PC-9 (cell line): ENCODE measurements at regions not wholly inside any gene's neighbourhood (a gene's known extent, or its start where the extent isn't known, plus 50 kb on each side); places are given as distances from the start of the nearest gene placed in this dataset.

Source experiments
- CTCF ChIP-seq: fragments of 200-600 bp; sonication (generic); conservative IDR thresholded peaks from 2 replicates; pipeline ENCODE4 v1.6.1; 2017; ENCODE audit warnings: mixed run types, antibody characterized with exemption, mild to moderate bottlenecking, moderate library complexity
- EZH2 ChIP-seq: fragments of 200-600 bp; sonication (generic); IDR thresholded peaks from 2 replicates; pipeline ENCODE4 v1.8.0; 2017; ENCODE audit warnings: antibody characterized with exemption, low read depth

GRCh38 chrX:113935518-113935917 is 648.4 kb upstream of the HTR2C start:
- TF ChIP-seq CTCF: no peak
- no peak for TF ChIP-seq EZH2
